ENCODE measurements at regions not wholly inside any gene's neighbourhood (a gene's known extent, or its start where the extent isn't known, plus 50 kb on each side); places are given as distances from the start of the nearest gene placed in this dataset.

- H3K27ac ChIP-seq, result no peak overlapping the region
- no peak for DNase-seq (ENCODE audit: low read depth, low spot score)
Measured at GRCh38 chr18:40685219-40685618, 1269.8 kb upstream of the PIK3C3 start.

GRCh38 chr18:40678318-40678717 lies 1276.7 kb upstream of the PIK3C3 start:
- no peak for DNase-seq (ENCODE audit: low read depth, low spot score)
- H3K27ac ChIP-seq, result no peak overlapping the region

GRCh38 chr18:40676668-40677067 lies 1278.4 kb upstream of the PIK3C3 start:
- DNase-seq (ENCODE audit: low read depth, low spot score), result peak; percentile 57
- no peak overlapping the region for H3K27ac ChIP-seq

- no peak overlapping the region for H3K27ac ChIP-seq
- DNase-seq (ENCODE audit: low read depth, low spot score), result no peak
Measured at GRCh38 chr18:40673150-40673549, 1281.9 kb upstream of the PIK3C3 start.

GRCh38 chr18:40672590-40672989 lies 1282.4 kb upstream of the PIK3C3 start:
- H3K27ac ChIP-seq, result no peak overlapping the region
- DNase-seq (ENCODE audit: low read depth, low spot score), result no peak

- DNase-seq (ENCODE audit: low read depth, low spot score), result no peak
Measured at GRCh38 chr18:40670668-40671375, 1284.2 kb upstream of the PIK3C3 start.

GRCh38 chr18:40662898-40663437 lies 1292.1 kb upstream of the PIK3C3 start:
- no peak for DNase-seq (ENCODE audit: low read depth, low spot score)
- H3K27ac ChIP-seq, result no peak overlapping the region

More at GRCh38 chr18:40670668-40671375, 1284.2 kb upstream of the PIK3C3 start:
- H3K27ac ChIP-seq, result no peak overlapping the region

- no peak overlapping the region for H3K27ac ChIP-seq
- DNase-seq (ENCODE audit: low read depth, low spot score), result no peak
Measured at GRCh38 chr18:40653682-40654081, 1301.4 kb upstream of the PIK3C3 start.

GRCh38 chr18:40652321-40652720 lies 1302.7 kb upstream of the PIK3C3 start:
- H3K27ac ChIP-seq, result no peak overlapping the region
- DNase-seq (ENCODE audit: low read depth, low spot score), result no peak

- no peak for DNase-seq (ENCODE audit: low read depth, low spot score)
- H3K27ac ChIP-seq, result no peak overlapping the region
Measured at GRCh38 chr18:40651163-40651562, 1303.9 kb upstream of the PIK3C3 start.

GRCh38 chr18:40642692-40643229 lies 1312.3 kb upstream of the PIK3C3 start:
- DNase-seq (ENCODE audit: low read depth, low spot score), result no peak
- no peak overlapping the region for H3K27ac ChIP-seq

GRCh38 chr18:40631319-40631718 lies 1323.7 kb upstream of the PIK3C3 start:
- no peak for DNase-seq (ENCODE audit: low read depth, low spot score)

GRCh38 chr18:40630496-40630895 lies 1324.5 kb upstream of the PIK3C3 start:
- no peak overlapping the region for H3K27ac ChIP-seq
- DNase-seq (ENCODE audit: low read depth, low spot score), result no peak

More at GRCh38 chr18:40631319-40631718, 1323.7 kb upstream of the PIK3C3 start:
- H3K27ac ChIP-seq, result no peak overlapping the region

GRCh38 chr18:40624959-40625358 lies 1330.1 kb upstream of the PIK3C3 start:
- H3K27ac ChIP-seq, result no peak overlapping the region
- DNase-seq (ENCODE audit: low read depth, low spot score), result no peak

GRCh38 chr18:40613721-40614120 lies 1341.3 kb upstream of the PIK3C3 start:
- DNase-seq (ENCODE audit: low read depth, low spot score), result no peak

GRCh38 chr18:40612356-40612755 lies 1342.7 kb upstream of the PIK3C3 start:
- no peak for DNase-seq (ENCODE audit: low read depth, low spot score)
- H3K27ac ChIP-seq, result no peak overlapping the region

More at GRCh38 chr18:40613721-40614120, 1341.3 kb upstream of the PIK3C3 start:
- no peak overlapping the region for H3K27ac ChIP-seq

GRCh38 chr18:40608226-40608625 lies 1346.8 kb upstream of the PIK3C3 start:
- no peak overlapping the region for H3K27ac ChIP-seq
- DNase-seq (ENCODE audit: low read depth, low spot score), result no peak

GRCh38 chr18:40607542-40608148 lies 1347.4 kb upstream of the PIK3C3 start:
- no peak overlapping the region for H3K27ac ChIP-seq
- DNase-seq (ENCODE audit: low read depth, low spot score), result no peak

- H3K27ac ChIP-seq, result no peak overlapping the region
- no peak for DNase-seq (ENCODE audit: low read depth, low spot score)
Measured at GRCh38 chr18:40606996-40607395, 1348.0 kb upstream of the PIK3C3 start.

GRCh38 chr18:40583671-40584070 lies 1371.4 kb upstream of the PIK3C3 start:
- DNase-seq (ENCODE audit: low read depth, low spot score), result no peak
- H3K27ac ChIP-seq, result no peak overlapping the region

GRCh38 chr18:40582105-40582504 lies 1372.9 kb upstream of the PIK3C3 start:
- H3K27ac ChIP-seq, result no peak overlapping the region
- no peak for DNase-seq (ENCODE audit: low read depth, low spot score)
